Liver (tissue), 3 donors: ENCODE measurements at regions not wholly inside any gene's neighbourhood (a gene's known extent, or its start where the extent isn't known, plus 50 kb on each side); places are given as distances from the start of the nearest gene placed in this dataset.
"Not testable (repeated sequence)": the region's sequence is repeated elsewhere in the genome, so short reads cannot be mapped to it uniquely, and the experiment has no call there.

ENCODE experiments used
- ATF3 ChIP-seq: IDR thresholded peaks from 2 replicates; pipeline ENCODE4 v1.6.1; 2016; ENCODE audit warnings: antibody characterized with exemption
- CTCF ChIP-seq: fragments of 150-350 bp; IDR thresholded peaks from 2 replicates; pipeline ENCODE4 v1.5.1; 2017; ENCODE audit warnings: improper control_type of control experiment, low read depth, low read length; ENCODE audit not compliant: missing input control
- EGR1 ChIP-seq, 2 donors: IDR thresholded peaks; 2 replicates each; pipeline ENCODE4 v1.6.1; 2016 to 2018; ENCODE audit warnings: antibody characterized with exemption in 2 of 2, low read depth in 2 of 2
- MAX ChIP-seq: IDR thresholded peaks from 2 replicates; pipeline ENCODE4 v1.6.1; 2016; ENCODE audit warnings: antibody characterized with exemption
- RAD21 ChIP-seq, 2 donors: IDR thresholded peaks; 2 replicates each; pipeline ENCODE4 v1.6.1; 2016; ENCODE audit warnings: antibody characterized with exemption in 2 of 2, mild to moderate bottlenecking in 2 of 2
- REST ChIP-seq: IDR thresholded peaks from 2 replicates; pipeline ENCODE4 v1.6.1; 2016; ENCODE audit warnings: antibody characterized with exemption, mild to moderate bottlenecking
- RXRA ChIP-seq, 2 donors: IDR thresholded peaks; 2 replicates each; pipeline ENCODE4 v1.6.1; 2017 to 2018; ENCODE audit warnings: antibody characterized with exemption in 2 of 2, mild to moderate bottlenecking in 1 of 2
- SP1 ChIP-seq: IDR thresholded peaks from 2 replicates; pipeline ENCODE4 v1.6.1; 2018; ENCODE audit warnings: antibody characterized with exemption, mild to moderate bottlenecking
- TAF1 ChIP-seq: conservative IDR thresholded peaks from 2 replicates; pipeline ENCODE4 v1.6.1; 2016; ENCODE audit warnings: antibody characterized with exemption, mild to moderate bottlenecking
- YY1 ChIP-seq: IDR thresholded peaks from 2 replicates; pipeline ENCODE4 v1.6.1; 2016; ENCODE audit warnings: antibody characterized with exemption, mild to moderate bottlenecking
- ZBTB33 ChIP-seq: IDR thresholded peaks from 2 replicates; pipeline ENCODE4 v1.6.1; 2016; ENCODE audit warnings: antibody characterized with exemption
- donor health status: healthy.
- donor health status: healthy.

GRCh38 chr9:30107134-30107533, 2277.3 kb upstream of the ACO1 start:
- TF ChIP-seq CTCF; RAD21 (IDR thresholded peaks at IDR 0.05); TAF1; RXRA (IDR thresholded peaks at IDR 0.05); REST; ZBTB33; MAX; EGR1 (IDR thresholded peaks at IDR 0.05; ENCODE audit: low read depth in 2 of 2); YY1; SP1; ATF3: not testable (repeated sequence)
